SK-N-MC (cell line): ENCODE measurements at regions not wholly inside any gene's neighbourhood (a gene's known extent, or its start where the extent isn't known, plus 50 kb on each side); places are given as distances from the start of the nearest gene placed in this dataset.

Experiments
- EZH2 ChIP-seq: fragments of 200-600 bp; sonication (generic); IDR thresholded peaks from one replicate; pipeline ENCODE4 v1.6.1; 2017; ENCODE audit warnings: antibody characterized with exemption
- POLR2AphosphoS5 ChIP-seq: IDR thresholded peaks from 2 replicates; pipeline ENCODE4 v1.6.1; 2012; ENCODE audit warnings: mild to moderate bottlenecking, low read depth, low read length, borderline replicate concordance

DNA sequence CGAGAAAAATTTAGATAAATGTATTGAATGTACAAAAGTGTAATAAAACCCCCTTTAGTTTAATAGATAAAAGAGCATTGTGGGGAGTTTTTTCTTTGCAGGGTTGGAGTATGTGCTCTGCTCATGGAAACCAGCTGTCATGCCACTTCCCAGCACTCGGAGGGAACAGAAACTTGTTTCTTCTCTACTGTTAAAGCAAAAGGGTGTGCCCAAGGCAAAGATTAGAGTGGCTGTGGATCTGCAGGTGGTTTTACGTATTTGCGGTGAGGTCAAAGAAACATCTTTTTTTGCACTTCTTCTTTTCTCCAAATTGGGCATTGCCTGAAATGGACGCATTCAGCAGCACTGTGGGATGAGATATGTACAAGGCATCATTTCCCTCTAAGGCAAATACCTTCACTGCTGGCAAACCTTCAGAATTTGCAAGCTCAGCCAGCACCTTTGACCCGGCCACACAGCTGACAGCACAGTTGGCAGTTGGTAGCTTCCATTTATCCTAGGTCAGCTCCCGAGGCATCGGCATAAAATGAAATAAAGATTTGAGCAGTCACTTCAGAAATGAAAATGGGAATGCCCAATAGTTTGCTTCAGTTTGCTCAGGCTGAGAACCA is 178.4 kb upstream of the EYA4 start:
- TF ChIP-seq EZH2 (no peak), POLR2AphosphoS5 (no peak)
